Activated T-cell treated with anti-CD3 and anti-CD28 coated beads, Interleukin-2, amount 50 U/mL, for 4 hours (primary cell): ENCODE measurements at regions not wholly inside any gene's neighbourhood (a gene's known extent, or its start where the extent isn't known, plus 50 kb on each side); places are given as distances from the start of the nearest gene placed in this dataset.
"Not testable (repeated sequence)": the region's sequence is repeated elsewhere in the genome, so short reads cannot be mapped to it uniquely, and the experiment has no call there.

ENCODE experiments used
- ATAC-seq, 2 donors: fragments of 200-7000 bp; cut with Tn5 transposase; one replicate each; pipeline ENCODE4 v1.10.0; 2021
- DNase-seq: peaks from one replicate; pipeline ENCODE4 v3.0.0-alpha.2; 2020
- H3K27me3 Mint-ChIP-seq: one replicate; pipeline ENCODE4 v1.8.0; 2021; ENCODE audit warnings: low read depth, mixed read lengths
- H3K36me3 Mint-ChIP-seq: one replicate; pipeline ENCODE4 v1.8.0; 2022; ENCODE audit warnings: mixed read lengths; ENCODE audit not compliant: insufficient read depth
- H3K4me1 Mint-ChIP-seq: one replicate; pipeline ENCODE4 v1.8.0; 2021; ENCODE audit warnings: low read depth, mixed read lengths
- H3K4me3 Mint-ChIP-seq: one replicate; pipeline ENCODE4 v1.8.0; 2021; ENCODE audit warnings: mild to moderate bottlenecking, moderate library complexity, mixed read lengths
- H3K9me3 Mint-ChIP-seq: one replicate; pipeline ENCODE4 v1.8.0; 2021; ENCODE audit warnings: mixed read lengths

GRCh38 chrX:45622538-45622937 lies 421.9 kb upstream of the DIPK2B start:
- DNase-seq (no peak), ATAC-seq (no peak)
- no peaks in the 10 kb centered on the region for H3K36me3 Mint-ChIP-seq
- H3K4me1 Mint-ChIP-seq = peaks cover 15% of the 10 kb centered on the region
- H3K4me3 Mint-ChIP-seq = peak overlapping the region; percentile 16
- no peaks in the 10 kb centered on the region for H3K27me3 Mint-ChIP-seq
- H3K9me3 Mint-ChIP-seq = peaks cover 7% of the 10 kb centered on the region

- peak overlapping the region; percentile 16 for H3K4me3 Mint-ChIP-seq
- peak; percentile 74 for ATAC-seq
These were observed 421.4 kb upstream of the DIPK2B start for GRCh38 chrX:45622042-45622423.

GRCh38 chrX:45621376-45622041 lies 420.8 kb upstream of the DIPK2B start:
- no peaks in the 10 kb centered on the region for H3K36me3 Mint-ChIP-seq
- no peaks in the 10 kb centered on the region for H3K27me3 Mint-ChIP-seq
- DNase-seq (no peak), ATAC-seq (peak; percentile 76 to 86)
- H3K4me3 Mint-ChIP-seq = no peak overlapping the region
- H3K4me1 Mint-ChIP-seq = peaks cover 15% of the 10 kb centered on the region
- H3K9me3 Mint-ChIP-seq = peaks cover 7% of the 10 kb centered on the region

More at GRCh38 chrX:45622042-45622423, 421.4 kb upstream of the DIPK2B start:
- no peaks in the 10 kb centered on the region for H3K27me3 Mint-ChIP-seq
- H3K36me3 Mint-ChIP-seq = no peaks in the 10 kb centered on the region
- H3K9me3 Mint-ChIP-seq = peaks cover 7% of the 10 kb centered on the region
- peaks cover 15% of the 10 kb centered on the region for H3K4me1 Mint-ChIP-seq
- DNase-seq = no peak

GRCh38 chrX:45619290-45619689 lies 418.6 kb upstream of the DIPK2B start:
- no peak for DNase-seq
- peaks cover 3% of the 10 kb centered on the region for H3K9me3 Mint-ChIP-seq
- no peak for ATAC-seq
- no peak overlapping the region for H3K4me3 Mint-ChIP-seq
- no peaks in the 10 kb centered on the region for H3K36me3 Mint-ChIP-seq
- H3K27me3 Mint-ChIP-seq = no peaks in the 10 kb centered on the region
- peaks cover 19% of the 10 kb centered on the region for H3K4me1 Mint-ChIP-seq

GRCh38 chrX:45615591-45615990 lies 414.9 kb upstream of the DIPK2B start:
- H3K27me3 Mint-ChIP-seq, H3K36me3 Mint-ChIP-seq, DNase-seq, H3K9me3 Mint-ChIP-seq, ATAC-seq, H3K4me1 Mint-ChIP-seq, H3K4me3 Mint-ChIP-seq: not testable (repeated sequence)

- no peak for DNase-seq
- H3K27me3 Mint-ChIP-seq = no peaks in the 10 kb centered on the region
- peaks cover 6% of the 10 kb centered on the region for H3K4me1 Mint-ChIP-seq
- H3K4me3 Mint-ChIP-seq = no peak overlapping the region
- H3K36me3 Mint-ChIP-seq = no peaks in the 10 kb centered on the region
- ATAC-seq = peak; percentile 63 to 66
- peaks cover 6% of the 10 kb centered on the region for H3K9me3 Mint-ChIP-seq
These were observed 414.2 kb upstream of the DIPK2B start for GRCh38 chrX:45614853-45615252.

- no peak for ATAC-seq
- H3K9me3 Mint-ChIP-seq = peaks cover 7% of the 10 kb centered on the region
- no peak for DNase-seq
- H3K36me3 Mint-ChIP-seq = no peaks in the 10 kb centered on the region
- no peaks in the 10 kb centered on the region for H3K4me1 Mint-ChIP-seq
- no peak overlapping the region for H3K4me3 Mint-ChIP-seq
- H3K27me3 Mint-ChIP-seq = no peaks in the 10 kb centered on the region
These were observed 401.5 kb upstream of the DIPK2B start for GRCh38 chrX:45602151-45602550.

GRCh38 chrX:45601052-45601451 lies 400.4 kb upstream of the DIPK2B start:
- DNase-seq (no peak), ATAC-seq (no peak)
- Mint-ChIP-seq H3K36me3 (no peaks in the 10 kb centered on the region), H3K27me3 (no peaks in the 10 kb centered on the region), H3K4me1 (no peaks in the 10 kb centered on the region), H3K9me3 (peaks cover 3% of the 10 kb centered on the region), H3K4me3 (no peak overlapping the region)

- Mint-ChIP-seq H3K36me3 (no peaks in the 10 kb centered on the region), H3K27me3 (no peaks in the 10 kb centered on the region), H3K4me3 (no peak overlapping the region), H3K4me1 (no peaks in the 10 kb centered on the region), H3K9me3 (no peaks in the 10 kb centered on the region)
- ATAC-seq (no peak), DNase-seq (no peak)
These were observed 398.2 kb upstream of the DIPK2B start for GRCh38 chrX:45598861-45599260.

- H3K4me3 Mint-ChIP-seq = no peak overlapping the region
- no peak for DNase-seq
- H3K4me1 Mint-ChIP-seq = no peaks in the 10 kb centered on the region
- no peaks in the 10 kb centered on the region for H3K9me3 Mint-ChIP-seq
- peaks cover 2% of the 10 kb centered on the region for H3K27me3 Mint-ChIP-seq
- H3K36me3 Mint-ChIP-seq = no peaks in the 10 kb centered on the region
- no peak for ATAC-seq
These were observed 395.6 kb upstream of the DIPK2B start for GRCh38 chrX:45596188-45596808.

- no peak for ATAC-seq
- Mint-ChIP-seq H3K27me3 (peaks cover 2% of the 10 kb centered on the region), H3K4me1 (no peaks in the 10 kb centered on the region), H3K4me3 (no peak overlapping the region), H3K36me3 (no peaks in the 10 kb centered on the region), H3K9me3 (no peaks in the 10 kb centered on the region)
- no peak for DNase-seq
These were observed 391.4 kb upstream of the DIPK2B start for GRCh38 chrX:45592101-45592500.

GRCh38 chrX:45591650-45592049 lies 391.0 kb upstream of the DIPK2B start:
- no peak for ATAC-seq

GRCh38 chrX:45584717-45585116 lies 384.0 kb upstream of the DIPK2B start:
- no peak overlapping the region for H3K4me3 Mint-ChIP-seq
- H3K9me3 Mint-ChIP-seq = peaks cover 10% of the 10 kb centered on the region
- ATAC-seq (no peak), DNase-seq (no peak)
- no peaks in the 10 kb centered on the region for H3K27me3 Mint-ChIP-seq
- peaks cover 3% of the 10 kb centered on the region for H3K4me1 Mint-ChIP-seq
- H3K36me3 Mint-ChIP-seq = peaks cover 2% of the 10 kb centered on the region

More at GRCh38 chrX:45591650-45592049, 391.0 kb upstream of the DIPK2B start:
- H3K4me1 Mint-ChIP-seq = no peaks in the 10 kb centered on the region
- H3K36me3 Mint-ChIP-seq = no peaks in the 10 kb centered on the region
- peaks cover 2% of the 10 kb centered on the region for H3K27me3 Mint-ChIP-seq
- no peak for DNase-seq
- H3K9me3 Mint-ChIP-seq = no peaks in the 10 kb centered on the region
- no peak overlapping the region for H3K4me3 Mint-ChIP-seq

- DNase-seq = no peak
- Mint-ChIP-seq H3K4me1 (peaks cover under 1% of the 10 kb centered on the region), H3K9me3 (peaks cover 22% of the 10 kb centered on the region), H3K27me3 (no peaks in the 10 kb centered on the region), H3K36me3 (peaks cover 2% of the 10 kb centered on the region), H3K4me3 (no peak overlapping the region)
- ATAC-seq = no peak
These were observed 376.7 kb upstream of the DIPK2B start for GRCh38 chrX:45577361-45577760.

- Mint-ChIP-seq H3K4me1 (no peaks in the 10 kb centered on the region), H3K4me3 (no peak overlapping the region), H3K27me3 (no peaks in the 10 kb centered on the region), H3K9me3 (no peaks in the 10 kb centered on the region), H3K36me3 (no peaks in the 10 kb centered on the region)
- no peak for ATAC-seq
- DNase-seq = no peak
These were observed 370.8 kb upstream of the DIPK2B start for GRCh38 chrX:45571453-45571852.
